ENCODE measurements at regions not wholly inside any gene's neighbourhood (a gene's known extent, or its start where the extent isn't known, plus 50 kb on each side); places are given as distances from the start of the nearest gene placed in this dataset.
"Not testable (repeated sequence)": the region's sequence is repeated elsewhere in the genome, so short reads cannot be mapped to it uniquely, and the experiment has no call there.

DNA sequence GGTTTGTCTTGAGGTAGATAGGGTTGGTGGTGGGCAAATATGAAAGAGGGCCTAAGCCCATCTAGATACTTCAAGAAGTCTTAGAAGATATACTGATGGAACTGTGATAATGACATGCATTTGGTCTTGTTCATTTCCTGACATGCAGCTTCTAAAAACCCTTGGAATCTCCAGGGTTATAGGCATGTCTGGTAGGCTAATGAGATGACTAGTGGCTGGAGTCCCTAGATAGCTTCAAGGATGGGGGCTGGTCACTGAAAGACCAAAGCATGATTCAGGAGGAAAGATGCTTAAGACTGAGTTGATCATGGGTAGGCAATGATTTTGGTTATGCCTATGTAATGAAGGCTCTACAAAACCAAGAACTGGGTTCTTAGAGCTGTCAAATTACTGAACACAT lies 217.9 kb upstream of the MOCS1 start:
- DNase-seq (ENCODE audit: low spot score) = no peak

DNA sequence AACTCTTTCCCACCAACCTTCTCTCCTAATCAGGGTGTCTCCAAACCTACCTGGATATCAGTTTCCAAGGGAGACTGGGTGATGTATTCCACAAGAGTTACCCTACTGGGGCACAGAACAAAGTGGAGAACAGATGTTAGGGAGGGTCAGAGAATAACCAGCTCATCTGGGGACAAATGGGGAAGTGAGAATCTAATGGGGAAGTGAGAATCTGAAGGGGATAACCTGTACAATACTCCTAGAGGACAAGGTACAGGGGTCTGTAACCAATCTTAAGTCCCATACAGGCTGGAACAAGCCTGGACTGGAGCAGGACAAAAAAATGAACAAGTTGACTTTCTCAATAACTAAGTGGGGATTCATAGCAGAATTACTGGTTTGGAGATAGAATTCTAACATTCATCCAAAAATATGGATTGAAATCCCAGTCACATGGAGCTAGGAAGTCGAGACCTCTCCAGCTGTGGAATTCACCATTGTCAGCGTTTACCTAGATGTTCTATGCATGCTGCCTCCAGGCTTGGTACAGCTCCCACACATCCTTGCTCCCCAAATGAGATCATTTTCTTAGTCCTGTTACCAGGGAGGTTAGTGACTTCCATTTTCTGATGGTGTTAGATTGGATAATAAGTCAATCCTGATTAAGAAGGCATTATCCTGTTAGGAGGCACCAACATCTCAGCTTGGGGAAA lies 214.8 kb upstream of the MOCS1 start:
- DNase-seq (ENCODE audit: low spot score) = no peak

DNA sequence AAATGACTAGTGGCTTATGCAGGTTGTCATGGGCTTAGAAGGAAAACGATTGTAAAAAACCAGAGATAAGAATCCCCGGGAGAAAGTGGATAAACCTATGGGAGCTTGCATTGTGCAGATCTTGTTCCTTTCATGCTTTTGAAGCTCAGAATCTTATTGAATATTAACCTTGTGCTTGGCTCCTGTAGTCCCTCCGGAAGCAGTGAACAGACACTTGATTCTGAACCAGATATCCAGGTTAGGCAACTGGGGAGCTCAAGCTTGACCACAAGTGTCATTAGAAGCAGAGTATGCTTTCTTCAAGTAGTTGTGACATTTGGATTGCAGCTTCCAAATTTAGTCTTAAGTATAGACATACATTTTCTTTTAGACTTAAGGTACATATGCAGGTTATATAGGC lies 212.6 kb upstream of the MOCS1 start:
- no peak for DNase-seq (ENCODE audit: low spot score)

DNA sequence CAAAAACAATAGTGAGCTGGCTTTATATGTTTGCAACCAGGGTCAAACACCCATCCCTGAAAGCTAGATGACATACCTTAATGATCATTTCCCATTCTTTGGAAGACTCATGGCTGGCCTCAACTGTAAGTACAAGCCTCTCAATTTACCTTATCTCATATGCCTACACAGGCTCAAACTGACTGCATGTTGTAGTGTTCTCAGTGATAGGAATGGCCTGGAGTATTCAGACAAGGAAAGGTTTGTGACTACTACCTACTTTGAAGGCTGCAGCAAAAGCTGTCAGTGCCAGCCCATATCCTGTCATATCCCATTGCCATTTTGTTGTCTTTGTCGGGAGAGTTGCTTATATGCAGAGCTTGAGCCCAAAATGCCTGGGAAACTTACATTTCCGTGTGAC lies 205.2 kb upstream of the MOCS1 start:
- no peak for DNase-seq (ENCODE audit: low spot score)

DNA sequence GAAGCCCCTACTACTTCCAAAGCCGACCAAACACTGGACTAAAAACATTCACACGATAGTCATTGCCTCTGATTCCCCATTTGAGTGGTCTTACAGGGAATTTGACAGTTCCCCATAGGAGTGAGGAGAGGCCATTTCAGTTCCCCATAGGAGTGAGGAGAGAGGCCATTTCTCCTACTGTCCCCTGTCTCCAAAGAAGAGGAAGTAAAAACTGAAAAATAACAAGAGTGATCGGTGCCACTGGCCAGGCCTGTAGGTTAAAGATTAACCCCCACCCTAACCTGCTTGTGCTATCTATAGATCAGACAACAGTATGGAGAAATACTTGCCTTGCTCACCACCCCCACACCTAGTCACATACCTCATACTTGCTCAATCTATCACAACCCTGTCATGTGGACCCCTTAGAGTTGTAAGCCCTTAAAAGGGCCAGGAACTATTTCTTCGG lies 204.0 kb upstream of the MOCS1 start:
- DNase-seq (ENCODE audit: low spot score) = no peak

DNA sequence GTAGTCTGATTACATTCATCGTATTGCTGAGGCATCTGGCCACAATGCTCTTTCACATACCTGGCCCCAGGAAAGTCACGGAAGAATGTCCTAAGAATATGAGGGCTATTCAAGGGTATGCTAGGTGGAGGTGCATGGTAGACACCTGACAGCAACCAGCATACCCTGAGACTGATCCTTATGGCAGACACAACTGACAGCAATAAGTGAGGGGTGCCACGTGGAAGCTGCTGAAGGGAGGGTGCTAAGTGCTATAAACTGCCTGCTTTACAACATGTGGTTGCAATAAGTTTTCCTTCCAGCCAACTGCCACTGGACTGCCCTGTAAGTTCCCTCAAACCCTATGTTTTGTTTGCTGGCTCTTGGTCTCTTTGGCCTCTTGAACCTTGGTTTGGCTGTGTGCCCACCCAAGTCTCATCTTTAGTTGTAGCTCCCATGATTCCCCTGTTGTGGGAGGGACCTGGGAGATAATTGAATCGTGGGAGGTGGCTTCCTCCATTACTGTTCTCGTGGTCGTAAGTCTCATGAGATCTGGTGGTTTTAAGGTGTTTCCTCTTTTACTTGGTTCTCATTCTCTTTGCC lies 201.3 kb upstream of the MOCS1 start:
- no peak for DNase-seq (ENCODE audit: low spot score)

DNA sequence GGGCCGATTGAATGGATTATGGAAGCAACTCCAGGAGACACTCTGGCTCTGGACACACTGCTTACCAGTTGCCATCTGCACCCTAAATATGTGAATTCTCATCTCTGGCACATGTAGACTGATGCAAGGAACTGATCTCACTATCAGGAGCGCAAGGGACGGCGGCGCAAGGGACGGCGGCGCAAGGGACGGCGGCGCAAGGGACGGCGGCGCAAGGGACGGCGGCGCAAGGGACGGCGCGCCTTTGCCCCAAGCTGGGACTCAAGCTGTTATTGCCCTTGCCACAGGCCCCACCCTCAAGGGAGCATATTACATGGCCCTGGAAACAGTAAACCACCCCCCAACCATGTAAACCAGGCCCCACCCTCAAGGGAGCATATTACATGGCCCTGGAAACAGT lies 199.7 kb upstream of the MOCS1 start:
- not testable (repeated sequence) for DNase-seq (ENCODE audit: low spot score)

DNA sequence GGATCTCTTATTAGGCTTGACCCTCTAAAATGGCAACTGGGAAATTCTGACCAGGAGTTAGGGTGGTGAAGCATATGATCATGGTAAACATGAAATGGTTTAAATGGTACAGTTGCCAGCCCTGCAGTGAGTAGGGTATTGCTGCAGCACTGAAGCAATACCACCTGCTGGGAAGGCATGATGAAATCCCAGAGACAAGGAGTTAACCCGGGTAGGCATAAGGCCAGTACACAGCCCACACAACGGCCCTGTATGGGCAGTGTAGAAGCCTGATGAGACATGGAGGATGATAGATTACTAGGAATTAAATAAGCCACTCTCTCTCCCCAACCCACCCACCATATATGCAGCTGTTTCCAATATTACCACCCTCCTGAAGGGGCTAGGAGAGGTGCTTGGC lies 197.4 kb upstream of the MOCS1 start:
- DNase-seq (ENCODE audit: low spot score) = no peak

DNA sequence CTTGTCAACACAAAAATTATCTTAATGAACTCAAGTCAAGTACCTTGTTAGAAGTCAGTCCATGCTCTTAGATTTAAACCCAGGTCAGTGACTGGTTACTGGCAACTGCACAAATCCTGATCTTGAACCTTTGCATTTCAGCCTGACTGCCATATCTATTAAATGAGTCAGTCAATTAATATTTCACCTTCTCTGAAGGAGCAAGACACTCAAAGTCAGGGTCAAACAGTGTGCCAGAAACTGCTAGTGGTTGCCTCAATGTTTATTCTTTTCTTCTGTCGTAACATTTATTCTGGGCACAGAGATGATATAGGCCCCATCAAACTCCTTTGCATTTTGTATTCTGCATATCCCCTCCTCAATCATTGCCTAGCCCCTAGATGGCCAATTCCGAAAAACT lies 193.9 kb upstream of the MOCS1 start:
- DNase-seq (ENCODE audit: low spot score) = no peak

DNA sequence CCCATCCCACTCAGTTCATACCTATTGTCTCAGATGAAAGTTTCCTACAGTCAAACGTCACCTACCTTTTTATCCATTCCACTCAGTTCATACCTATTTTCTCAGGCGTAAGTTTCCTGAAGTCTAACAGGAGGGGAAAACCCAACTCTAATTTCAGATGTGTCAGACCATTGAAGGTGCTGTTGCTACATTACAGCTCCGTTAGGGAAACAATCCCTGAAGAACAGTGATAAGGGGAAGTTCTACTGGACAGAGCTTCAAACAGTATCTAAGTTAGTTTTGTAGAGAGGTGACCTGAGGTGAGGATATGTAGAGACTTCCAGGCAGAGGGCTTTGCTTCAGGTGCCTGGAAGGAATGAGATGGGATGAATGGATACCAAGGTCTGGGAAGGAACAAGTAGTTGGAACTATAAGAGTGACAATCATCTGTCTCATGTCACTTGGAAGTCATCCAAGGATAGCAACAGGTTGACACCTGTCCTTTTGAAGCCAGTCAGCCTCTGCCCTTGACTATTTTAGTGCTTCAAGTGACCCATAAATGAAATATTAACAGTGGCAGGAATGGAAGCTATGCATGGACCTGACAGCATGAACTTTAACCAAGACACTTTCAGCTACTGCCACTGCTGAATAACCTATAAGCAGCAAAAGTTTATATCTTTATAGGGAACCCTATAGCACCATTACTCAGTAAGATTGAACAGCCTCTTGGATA lies 191.6 kb upstream of the MOCS1 start:
- no peak for DNase-seq (ENCODE audit: low spot score)

DNA sequence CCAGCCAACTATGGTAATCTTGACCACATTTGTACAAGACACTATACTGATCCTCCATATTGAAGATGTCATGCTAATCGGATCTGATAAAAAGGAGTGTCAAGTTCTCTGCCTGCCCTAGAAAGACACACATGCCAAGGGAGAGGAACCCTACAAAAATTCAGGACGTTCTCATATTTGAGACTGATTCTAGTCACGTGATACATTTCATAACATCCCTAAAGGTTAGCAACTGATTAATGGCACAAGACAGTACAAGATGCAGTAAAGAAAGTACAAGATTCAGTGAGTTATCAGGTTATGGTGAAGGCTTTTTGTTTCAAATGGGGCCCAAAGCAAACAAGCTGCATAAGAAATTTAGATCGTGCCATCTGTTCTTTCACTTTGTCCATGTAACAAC lies 190.7 kb upstream of the MOCS1 start:
- no peak for DNase-seq (ENCODE audit: low spot score)

DNA sequence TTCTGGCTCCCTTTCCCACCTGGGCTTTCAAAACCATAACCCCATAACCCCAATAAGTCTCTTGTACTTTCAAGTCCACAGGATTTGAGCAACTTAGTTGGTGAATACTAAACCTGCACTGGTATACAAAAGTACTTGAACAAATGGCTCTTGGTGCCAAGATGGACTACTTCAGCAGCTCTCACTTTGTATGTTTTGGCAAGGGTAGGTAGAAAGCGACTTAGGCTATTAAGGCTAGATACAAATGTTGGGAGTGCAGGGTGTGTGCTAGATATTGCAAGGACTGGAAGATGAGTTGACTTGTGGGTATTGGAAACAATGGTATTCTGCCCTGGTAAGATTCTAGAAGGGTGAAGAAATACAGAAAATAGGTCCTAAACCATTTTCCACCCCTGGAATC lies 182.6 kb upstream of the MOCS1 start:
- no peak for DNase-seq (ENCODE audit: low spot score)

DNA sequence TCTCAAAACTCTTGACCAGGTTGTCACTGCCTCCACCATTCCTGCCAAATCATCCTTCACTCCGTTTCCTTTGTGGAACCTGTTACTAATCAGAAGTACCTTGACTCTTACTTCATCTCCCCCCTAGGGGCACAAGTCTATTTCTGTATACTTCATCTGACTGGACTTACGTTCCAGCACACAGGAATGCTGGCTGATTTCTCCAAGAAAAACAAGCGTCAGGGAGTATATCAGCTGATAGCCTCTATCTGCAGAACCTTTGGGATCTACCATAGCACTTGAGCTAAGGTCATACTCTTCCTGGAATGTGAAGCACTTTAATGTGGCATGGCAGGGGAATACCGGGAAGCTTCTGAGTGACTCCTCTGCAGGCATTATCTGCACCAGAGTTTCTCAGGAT lies 178.1 kb upstream of the MOCS1 start:
- DNase-seq (ENCODE audit: low spot score) = no peak

DNA sequence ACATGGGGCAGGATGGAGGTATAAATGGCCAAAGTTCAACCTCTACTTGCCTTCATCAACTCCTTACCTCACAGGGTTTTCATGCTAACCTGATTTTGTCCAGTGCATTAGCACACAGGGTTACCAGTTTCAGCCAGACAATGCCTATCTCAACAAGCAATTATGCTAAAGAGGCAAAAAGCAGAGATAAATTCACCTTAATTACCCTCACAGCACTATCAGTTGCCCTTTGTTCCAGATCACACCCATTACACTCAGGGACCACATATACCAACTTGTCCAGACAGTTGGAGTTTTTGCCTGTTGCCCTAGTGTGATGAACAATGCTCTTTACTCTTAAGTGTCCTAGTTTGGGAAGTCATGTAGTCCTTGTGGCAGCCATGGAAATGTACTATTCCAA lies 174.5 kb upstream of the MOCS1 start:
- no peak for DNase-seq (ENCODE audit: low spot score)

DNA sequence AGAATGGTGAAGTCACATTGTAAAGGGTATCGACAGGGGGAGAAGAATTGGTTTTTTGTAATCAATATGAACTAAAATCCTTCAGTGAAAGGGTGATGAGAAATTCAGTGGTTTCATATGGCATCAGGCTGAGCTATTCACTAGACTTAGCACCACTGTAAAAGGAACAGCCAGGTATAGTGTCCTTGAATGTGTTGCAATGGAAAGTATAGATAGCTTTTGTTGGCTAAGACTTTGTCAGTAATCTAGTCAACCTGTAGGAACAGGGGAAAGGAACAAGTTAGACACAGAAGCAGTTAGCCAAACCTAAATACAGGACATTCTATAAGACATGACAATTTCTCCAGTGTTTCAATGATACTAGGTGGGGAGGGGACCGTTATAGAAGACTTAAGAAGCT lies 172.6 kb upstream of the MOCS1 start:
- DNase-seq (ENCODE audit: low spot score) = no peak

DNA sequence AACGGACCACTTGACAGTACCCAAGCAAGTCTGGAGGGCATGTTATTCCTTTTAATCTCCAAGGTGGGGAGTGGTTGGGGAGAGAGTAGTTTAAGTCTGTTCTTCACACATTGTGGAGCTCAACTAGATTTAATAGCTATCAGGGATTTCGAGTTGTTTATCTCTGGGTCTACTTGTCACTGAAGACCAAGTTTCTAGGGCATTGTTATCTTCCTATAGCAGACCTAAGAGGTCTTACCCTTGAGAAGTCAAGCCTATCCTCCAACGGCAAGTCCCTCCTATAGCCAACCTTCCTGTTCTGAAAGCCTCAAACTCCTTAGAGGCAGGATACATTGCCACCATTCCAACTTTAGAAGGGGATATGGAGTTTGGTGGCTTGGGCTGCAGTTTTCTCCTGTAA lies 164.5 kb upstream of the MOCS1 start:
- DNase-seq (ENCODE audit: low spot score) = no peak

DNA sequence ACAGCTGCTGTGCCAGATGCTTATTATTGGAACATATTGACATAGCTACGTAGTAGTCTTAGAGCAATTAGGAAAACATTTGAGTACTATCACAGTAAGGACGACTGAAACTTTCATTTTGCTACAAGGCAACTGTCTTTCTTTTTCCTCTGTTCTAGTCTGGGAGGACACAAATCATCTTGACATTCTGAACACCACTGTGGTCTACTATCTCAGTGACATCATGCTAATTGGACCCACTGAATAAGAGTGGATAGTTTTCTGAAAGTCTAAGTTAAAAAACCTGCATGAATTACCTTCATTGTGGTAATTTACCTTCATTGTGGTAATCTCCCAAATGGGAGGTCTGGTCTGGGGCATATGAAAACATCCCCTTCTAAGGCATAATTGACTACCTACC lies 163.3 kb upstream of the MOCS1 start:
- no peak for DNase-seq (ENCODE audit: low spot score)

DNA sequence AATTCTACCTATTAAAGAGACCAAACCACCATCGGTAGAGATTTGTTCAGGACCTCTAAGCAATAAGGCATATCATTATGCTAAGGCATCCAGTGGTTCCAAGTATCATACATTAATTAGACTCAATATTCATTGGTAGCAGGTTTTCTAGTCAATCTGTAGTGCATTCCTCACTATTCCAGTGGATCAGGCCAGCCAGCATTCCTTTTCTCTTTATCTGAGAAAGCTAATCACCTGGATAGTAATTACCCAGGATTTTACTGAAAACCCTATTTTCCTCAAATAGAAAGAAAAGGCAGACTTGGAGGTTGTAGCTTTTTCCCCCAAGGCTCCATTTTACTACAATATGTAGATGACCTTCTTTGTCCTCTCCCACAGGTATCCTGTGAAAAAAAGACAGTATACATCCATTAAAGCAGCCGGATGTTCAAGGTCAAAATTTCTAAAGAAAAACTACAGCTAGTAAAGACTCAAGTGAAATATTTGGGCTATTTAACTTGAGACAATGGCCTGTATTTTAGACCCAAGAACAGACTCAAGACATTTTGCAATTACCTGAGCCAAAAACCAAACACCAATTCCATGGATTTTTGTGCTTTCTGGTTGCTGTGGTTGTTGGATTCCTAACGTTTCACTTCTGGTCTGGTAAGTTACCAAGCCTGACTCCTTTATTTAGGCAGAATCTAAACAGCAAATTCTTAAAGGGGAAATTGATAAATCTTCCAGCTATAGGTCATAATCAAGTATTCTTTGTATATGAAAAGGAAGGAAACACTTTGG lies 149.1 kb upstream of the MOCS1 start:
- no peak for DNase-seq (ENCODE audit: low spot score)

DNA sequence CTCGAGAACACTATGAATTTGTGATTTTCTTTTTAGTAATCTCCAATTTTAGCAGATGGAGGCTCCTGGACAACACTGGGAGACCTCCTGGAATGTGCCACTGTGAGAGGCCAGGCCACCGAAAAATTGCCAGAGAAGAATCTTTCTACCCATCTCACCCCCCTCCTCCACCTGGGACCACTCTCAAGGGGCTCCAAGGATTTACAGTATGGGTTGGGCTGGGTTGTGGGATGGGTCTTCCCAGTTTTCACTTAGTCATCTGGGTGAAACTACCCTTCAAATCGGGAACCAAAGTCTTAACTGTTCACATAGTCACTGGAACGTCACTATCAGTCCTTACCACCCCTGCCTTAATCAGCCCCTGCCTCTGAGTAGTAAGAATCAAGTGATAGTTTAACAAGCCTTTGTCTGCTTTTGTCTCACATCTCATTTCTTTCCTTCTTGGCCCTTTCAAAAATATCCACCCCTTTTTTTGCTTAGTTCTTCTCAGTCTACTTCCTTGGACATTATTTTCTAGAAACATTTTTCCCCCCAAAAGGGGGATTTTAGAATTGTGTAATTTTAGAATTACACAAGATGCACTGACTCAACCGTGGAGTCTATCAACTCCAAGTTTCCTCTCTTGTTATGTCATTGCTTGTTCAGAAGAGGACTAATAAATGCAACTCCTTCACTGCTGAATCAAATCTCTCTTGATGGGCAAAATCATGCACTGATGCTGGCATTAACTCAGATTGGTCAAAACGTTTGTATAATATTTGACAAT lies 148.2 kb upstream of the MOCS1 start:
- DNase-seq (ENCODE audit: low spot score) = no peak

DNA sequence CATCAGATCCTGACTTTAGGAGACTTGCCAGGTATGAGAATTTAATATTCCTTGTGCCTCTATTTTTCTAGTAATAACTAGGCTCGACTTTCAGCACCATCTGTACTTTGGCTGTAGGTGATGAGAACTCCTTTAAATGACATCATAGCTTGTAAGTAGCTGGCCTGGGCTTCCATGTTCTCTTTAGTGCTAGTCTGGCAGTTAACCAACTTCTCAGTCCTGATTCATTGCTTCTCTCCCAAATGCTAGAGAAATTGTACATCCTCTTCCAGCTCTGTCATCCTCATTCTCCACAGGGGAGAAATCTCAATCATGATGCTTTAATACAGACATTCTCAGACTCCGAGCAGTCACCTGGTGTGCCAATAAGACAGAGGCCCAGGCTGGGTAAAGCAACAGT lies 143.5 kb upstream of the MOCS1 start:
- no peak for DNase-seq (ENCODE audit: low spot score)

DNA sequence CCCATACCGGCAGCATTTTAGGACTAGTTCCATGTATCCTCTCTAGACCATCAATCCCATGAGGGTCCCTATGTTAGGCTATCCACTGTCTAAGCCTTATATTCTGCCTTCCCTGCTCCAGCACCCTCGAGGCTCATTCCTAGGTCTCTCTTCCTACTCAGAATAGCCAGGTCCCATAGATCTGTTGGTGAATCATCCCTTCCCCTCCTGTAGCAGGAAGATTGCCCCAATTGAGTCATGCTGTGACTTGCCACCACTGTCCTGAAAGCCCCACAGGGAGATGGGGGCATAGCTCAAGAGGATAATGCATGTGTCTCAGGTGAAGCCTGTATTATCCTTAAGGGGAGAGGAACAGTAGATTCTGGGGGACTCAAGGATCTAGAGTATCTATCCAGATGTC lies 143.1 kb upstream of the MOCS1 start:
- DNase-seq (ENCODE audit: low spot score) = no peak

DNA sequence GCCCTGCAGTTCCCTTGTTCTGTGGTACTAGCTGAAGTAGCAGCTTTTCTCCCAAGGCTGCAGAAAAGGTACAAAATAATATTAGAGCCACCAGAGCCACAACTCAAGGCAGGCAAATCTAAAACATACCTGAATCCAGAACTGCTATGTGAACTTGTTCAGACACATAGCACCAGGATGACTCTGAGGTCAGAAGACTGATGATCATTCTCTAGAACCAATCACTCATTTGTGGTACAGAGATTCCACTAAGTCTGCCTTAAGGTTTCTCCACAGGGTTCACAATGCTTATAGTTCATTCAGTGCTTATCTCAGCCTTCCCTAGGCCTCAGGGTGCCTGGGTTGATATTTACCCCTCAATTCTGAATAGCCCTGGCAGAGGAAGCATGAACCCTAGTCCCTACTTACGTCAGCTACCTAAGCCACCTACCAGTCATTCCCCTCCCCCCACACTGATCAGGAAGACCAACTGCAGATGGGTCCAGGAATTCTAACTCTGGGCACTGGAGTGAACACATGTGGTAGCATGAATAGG lies 140.9 kb upstream of the MOCS1 start:
- DNase-seq (ENCODE audit: low spot score) = no peak
